ENCODE measurements at regions not wholly inside any gene's neighbourhood (a gene's known extent, or its start where the extent isn't known, plus 50 kb on each side); places are given as distances from the start of the nearest gene placed in this dataset.

DNA sequence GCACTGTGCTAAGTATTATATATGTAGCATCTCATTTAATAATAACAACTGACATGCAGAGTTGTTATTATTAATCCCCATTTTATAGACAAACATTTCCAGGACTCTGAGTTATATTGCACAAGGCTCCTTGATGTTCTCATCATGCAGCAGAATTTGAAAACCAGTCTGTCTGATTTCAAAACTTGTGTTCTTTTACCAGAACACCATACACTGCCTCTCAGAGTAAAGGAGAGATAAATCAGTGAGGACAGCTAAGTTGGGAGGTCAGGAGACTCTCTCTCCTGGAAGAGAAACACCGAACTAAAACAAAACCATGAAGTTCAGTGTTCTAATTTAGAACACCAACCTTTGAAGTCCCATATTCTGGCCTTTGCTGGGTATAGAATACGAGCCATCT, 92.7 kb upstream of the TNC start:
- no peak for DNase-seq

DNA sequence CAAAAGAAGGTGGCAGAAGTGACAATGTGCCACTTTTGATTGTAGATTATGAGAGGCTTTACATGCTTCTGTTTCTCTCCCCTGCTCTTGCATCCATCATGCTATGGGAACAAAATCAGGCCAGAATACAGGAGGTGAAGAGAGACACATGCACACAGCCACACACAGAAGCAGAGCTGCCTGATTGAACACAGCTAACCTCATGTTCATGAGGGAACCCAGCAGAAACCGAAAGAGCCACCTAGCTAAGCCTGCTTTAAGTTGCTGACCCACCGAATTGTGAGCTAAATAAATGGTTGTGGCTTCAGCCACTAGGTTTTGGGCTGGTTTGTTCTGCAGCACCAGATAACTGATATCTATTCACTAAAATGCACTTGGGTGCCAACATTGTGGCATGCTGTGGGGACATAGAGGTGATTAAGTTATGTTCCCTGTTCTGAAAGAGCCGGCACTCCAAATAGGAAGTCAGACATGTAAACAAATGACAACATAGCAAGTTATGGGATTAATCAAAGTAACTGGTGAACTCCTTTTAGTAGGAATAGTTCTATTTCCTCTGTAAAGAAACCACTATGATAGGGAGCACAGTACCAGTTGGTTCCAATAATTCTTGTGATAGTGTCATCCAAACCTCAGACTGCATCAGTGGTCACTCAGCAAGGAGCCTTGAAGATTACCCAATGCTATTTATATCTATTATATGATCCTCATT, 93.6 kb upstream of the TNC start:
- DNase-seq: no peak

DNA sequence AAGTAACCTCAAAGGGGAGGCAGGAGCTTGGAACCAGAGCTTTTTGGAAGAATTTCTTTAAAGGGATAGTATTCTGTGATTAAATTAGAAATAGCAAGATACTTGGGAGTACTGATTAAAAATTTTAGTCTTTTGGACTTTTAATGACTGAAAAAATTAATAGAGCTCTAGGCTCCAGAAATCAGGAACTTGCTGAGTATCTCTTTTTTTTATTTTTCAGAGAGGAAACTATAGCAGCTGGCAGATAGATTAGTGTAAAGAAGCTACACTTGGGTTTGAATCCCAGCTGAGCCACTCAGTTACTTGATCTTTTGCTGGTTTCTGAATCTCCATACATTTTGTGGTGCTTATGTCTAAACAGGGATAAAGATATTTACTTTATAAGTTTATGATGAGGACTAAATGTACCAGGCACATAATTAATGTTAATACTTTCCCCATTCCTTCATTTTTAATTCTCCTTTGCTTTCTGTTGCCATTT, 94.2 kb upstream of the TNC start:
- DNase-seq: no peak

DNA sequence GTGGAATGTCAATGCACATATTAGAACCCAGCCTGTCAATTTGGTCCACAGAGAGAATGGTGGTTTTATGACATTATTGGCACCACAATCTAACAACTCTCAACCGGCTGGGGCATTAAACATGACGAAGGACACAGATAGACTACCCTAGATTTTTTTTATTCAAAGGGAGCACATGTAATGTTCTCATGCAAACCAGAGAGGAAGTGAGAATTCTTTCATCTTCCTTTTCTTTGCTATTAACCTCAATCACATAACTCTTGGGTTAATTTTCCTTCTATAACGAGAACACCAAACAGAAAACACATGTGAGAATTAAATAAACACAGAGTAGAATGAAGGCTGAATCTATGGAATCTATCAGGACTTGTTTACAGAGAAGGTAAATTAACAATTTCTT, 94.9 kb upstream of the TNC start:
- no peak for DNase-seq

DNA sequence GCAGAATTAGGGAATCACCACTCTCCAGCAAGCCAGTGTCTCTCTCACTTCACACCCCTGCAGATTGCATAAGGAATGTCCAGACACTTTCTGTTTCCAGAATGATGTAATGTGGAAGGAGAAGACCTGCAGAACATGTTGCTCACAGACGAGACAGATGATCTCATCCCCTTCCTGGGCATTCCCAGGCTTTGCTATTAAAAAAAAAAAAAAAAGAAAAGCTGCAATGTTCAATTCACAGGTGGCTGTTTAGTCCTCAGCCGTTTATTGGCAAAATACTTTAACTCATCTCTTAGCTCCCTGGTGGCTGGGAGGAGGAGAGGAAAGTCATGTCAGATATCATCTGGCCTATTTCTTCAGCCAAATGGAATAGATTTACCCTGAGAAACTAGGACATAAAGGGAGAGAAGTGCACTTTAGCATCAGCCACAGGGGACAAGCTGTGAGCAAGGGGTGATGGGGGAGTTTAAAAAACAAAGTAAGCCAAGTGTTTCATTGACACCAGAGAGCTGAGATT, 95.9 kb upstream of the TNC start:
- no peak for DNase-seq

DNA sequence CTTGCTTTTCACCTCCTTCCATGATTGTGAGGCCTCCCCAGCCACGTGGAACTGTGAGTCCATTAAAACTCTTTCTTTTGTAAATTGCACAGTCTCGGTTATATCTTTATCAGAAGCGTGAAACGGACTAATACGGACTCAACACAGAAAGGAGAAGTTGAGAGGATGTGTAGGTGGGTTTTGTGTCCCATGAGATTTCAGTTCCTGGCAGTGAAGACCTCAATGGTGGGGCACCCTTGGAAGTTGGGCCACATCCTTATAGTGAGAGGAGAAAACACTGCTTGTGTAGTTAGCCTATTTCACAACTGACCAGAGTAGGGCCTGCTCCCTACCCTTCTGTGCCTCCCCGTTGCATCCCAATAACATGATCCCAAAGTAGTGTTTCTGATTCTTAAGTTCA, 98.9 kb upstream of the TNC start:
- no peak for DNase-seq

DNA sequence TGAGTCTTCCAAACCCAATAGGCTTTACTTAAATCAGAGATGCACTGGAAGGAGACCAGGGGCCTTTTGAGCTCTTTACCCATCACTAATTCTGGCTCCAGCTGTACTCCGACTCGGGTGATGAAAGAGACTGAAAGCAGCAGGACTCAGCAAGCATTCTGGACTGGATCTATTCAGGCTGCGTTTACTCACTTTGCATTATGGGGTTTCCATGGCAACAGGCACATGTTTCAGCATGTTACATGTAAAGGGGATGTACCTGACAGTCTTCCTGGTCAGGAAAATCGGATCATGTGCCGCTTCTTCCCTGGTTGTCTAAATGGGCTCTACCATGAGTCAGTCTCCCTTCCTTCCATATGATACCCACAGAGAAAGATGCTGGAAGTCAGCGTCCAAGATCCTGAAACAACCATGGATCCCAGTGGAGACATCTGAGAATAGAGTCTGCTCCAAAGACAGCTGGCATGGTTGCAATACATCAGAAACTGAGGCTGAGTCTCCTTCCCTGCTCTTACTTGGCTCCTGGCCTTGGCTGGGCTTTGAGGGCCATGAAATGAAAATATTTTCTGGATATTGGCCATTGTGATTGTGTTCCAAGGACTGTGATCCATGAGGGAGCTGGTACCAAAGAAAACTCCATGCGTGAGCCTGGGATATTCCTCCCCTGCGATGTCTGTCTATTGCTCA, 102.5 kb upstream of the TNC start:
- no peak for DNase-seq

DNA sequence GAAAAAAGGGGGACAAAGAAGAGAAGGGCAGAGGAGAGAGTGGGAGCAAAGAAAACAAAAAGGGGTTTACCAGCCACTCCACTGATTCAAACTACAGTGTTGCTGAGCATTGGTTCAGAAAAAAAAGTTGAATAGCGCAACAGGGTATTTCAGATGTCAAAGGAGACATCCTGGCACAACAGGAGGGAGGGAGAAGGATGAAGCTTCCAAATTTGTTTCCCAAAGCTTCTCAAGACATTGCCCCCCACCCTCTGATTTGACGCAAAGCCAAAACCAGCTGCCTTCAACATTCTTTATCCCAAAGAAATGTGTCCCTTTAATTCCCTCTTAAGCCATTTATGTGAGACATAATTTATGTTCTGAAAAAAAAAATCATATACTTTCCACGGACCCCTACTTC, 105.5 kb upstream of the TNC start:
- no peak for DNase-seq

DNA sequence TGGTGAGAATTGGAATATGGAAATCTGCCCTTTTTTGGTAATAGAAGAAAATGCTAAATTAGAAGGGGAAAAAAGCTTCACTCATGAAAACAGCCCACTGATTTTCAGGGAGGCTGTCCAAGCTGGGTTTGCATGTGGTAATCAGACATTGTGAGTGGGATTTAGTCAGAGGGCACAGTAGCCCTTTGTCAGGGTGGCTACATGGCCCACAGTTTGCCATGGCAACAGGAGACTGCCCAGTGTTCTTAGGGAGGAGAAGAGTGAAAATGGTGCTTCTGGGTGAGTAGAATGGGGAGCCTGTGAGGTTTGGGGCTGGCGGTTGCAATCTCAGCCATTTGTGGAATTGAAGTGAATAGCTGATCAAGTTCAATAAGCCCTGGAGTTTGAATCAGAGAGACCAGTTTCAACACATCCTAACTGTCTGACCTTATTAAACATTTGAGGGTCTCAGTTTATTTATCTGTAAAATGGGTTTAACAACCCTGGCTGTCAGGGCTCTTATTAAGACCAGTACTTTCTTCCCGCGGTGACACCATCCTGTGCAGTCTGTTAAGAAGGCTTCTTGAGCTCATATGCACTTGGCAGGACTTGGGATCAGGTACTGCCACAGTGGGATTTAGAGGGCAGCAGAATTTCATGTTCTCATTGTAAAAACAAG, 107.6 kb upstream of the TNC start:
- DNase-seq: no peak

DNA sequence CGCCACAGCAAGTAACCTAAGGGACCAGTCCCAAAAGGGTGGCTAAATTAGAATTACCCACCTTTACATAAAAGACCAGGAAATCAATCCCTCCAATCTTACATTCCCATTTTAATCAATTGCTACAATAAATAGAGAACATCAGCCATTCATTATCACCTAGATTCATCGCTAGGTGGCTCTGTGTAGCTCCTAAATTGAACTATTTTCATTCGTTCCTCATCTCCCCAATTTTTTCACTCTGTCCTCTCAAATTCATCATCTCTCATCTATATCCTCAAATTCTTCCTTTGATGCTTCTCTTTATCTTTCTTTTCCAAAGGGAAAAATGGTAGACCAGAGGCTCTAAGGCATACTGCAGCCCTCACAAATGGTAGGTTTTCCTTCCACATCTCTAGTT, 108.2 kb upstream of the TNC start:
- DNase-seq: no peak

DNA sequence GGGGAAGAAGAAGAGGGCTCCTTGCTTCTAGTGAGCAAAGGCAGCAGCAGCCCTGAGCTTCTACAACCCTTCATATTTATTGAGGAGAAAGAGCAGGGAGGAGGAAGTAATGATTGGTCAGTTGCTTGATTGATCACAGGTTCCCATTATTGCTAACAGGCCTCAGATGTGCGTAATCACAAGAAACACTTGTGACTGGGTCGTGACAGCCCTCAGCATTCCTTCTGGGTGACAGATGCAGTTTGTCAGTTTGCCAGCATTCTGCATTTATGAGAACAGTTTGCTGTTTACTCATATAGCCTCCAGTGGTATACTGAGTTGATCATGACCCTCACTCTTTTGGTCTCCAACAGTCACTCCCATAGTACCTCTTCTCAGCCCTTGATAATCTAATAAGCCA, 111.5 kb upstream of the TNC start:
- DNase-seq: no peak

DNA sequence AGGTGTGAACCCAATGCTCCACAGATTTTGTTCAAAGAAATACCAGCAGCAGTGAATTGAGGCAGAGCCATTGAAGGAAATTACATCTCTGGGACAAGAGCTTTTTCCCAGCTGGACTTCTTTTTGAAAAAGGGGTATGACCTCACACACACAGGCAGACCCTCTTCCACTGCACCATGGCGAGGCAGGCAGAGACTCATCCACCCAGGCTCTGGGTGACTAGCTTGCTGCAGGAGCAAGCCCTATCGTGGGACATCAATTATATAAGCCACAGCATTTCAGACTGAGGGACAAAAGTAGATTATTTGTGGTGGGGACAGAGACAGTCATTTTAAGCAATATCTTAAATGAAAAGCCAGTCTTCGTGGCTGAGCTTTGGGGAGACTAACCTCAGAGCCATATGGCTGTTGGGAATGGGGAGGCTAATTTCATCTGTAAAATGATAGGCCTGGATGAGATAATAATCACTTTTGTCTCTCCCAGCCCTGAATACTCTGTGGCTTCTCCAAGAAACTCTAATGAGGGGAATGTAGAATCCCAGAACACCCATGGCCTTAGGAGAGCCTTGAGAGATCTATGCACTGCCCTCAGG, 113.1 kb upstream of the TNC start:
- DNase-seq: no peak

DNA sequence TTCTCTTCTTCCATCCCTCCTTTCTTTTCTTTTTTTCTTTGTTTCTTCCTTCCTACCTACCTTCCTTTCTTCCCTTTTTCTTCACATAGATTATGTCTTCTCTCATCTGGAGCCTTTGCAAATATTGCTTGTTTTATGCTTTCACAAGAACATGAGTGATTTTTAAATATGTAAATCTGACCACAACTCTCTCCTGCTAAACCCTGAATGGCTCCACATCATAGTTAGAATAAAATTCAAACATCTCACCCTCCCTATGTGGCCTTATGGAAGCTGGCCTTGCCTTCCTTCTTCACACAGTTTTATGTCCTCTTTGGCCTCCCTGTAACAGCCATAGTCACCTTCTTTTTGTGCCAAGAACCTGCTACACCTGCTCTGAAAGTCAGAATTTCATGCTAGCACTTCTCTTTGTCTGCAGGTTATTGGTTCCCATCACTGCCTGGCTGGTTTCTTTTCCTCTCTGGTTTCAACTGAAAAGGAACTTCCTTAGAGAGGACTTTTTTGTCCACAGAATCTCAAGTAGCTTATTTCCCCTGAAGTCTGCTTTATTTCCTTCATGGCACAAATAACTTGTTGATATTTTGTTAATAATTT, 114.3 kb upstream of the TNC start:
- DNase-seq: no peak

DNA sequence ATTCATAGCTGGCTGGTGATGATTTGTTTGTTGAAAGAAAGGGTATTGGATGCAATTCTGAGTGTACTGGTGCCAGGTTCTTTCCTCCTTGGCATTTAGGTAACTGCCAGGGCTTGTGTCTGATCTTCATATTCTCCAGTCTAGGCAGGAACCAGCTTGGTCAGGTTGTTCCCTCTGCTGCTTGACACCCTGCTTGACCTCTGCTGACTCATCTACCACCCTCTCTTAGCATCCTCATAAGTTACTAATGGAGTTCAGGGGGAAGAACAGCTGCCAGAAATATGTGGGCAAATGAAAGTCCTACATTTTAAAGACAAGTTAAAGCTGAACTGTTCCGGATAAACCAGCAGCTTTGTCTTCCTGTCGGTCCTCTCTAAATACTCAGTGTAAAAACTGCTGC, 116.1 kb upstream of the TNC start:
- no peak for DNase-seq

DNA sequence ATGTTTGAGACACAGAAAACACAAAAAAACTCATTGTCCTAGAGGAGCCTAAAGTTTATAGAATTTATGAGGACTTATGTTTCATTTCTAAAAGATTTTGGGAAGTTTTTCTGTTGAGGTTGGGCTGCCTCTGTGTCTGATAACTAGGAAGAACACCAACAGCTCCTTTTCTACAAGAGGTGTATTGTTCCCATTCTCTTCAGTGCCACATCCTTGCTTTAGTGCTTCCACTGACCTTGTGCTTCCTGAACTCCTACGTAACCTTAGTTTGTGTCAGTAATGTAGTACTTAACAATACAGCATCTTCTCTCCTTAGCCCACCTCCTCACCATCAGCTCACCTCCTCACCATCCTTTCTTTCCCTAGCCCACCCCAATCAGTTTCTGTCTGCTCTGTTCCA, 117.3 kb upstream of the TNC start:
- no peak for DNase-seq

DNA sequence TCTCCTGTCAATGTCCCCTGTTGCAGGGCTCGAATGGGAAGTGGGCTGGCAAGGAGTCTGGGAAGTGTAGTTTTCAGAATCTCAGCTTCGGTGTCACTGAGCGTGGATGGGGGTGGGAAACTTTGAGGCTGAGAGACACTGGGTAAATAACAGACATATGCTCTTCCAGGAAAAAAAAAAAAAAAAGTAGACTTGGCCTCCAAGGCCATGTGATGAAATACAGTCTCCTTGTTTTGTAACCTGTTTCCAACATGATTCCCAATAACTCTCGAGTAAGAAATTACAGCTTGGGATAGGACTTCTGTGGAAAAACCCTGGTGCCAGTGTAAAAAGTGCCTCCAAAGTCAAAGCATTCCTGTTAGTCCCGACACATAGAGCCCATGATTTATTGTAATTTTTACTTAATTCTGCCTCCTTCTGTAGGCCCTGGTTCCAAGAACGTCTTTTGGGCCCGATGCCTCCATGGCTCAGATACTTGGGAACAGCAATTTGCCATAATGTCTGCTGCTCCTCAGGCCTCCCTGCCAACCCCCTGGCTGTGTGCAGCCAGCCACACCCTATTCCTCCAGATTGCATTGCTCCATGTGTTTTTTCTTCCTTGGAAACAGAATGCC, 119.5 kb upstream of the TNC start:
- no peak for DNase-seq

DNA sequence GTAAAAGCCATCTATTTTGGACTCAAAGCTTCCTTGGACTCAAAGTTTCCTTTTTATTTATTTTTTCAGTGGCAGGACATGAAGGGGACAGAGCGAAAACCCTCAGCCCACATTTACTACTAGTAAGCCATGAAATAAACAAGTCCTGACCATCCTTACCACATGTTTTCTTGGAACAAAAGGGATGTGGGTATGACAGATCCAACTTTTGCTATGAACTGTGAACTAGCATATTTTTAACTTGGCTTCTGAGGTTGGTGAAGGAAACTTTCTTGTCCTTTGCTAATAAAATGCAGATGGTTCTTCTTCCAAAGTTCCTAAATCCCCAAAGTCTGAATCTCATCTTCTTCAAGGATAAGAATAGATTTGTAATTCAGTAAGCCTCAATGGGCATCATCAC, 122.7 kb upstream of the TNC start:
- no peak for DNase-seq

DNA sequence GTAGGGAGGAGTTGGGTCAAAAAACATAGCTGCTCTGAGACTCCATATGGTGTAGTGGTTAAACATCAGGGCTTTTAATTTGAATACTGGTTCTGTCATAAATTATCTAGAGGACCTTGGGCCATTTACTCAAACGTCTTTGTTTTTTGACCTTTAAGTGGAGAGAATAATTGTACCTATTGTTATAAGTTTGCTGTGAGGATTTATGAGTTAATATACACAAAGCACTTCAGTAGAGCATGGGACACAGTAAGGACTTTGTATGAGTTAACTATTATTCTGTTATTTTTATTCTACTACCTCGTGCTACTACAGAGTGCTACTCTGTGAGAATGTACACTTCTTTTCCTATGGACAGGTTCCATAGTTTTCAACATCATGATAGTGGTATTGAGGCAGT, 123.7 kb upstream of the TNC start:
- DNase-seq: no peak

DNA sequence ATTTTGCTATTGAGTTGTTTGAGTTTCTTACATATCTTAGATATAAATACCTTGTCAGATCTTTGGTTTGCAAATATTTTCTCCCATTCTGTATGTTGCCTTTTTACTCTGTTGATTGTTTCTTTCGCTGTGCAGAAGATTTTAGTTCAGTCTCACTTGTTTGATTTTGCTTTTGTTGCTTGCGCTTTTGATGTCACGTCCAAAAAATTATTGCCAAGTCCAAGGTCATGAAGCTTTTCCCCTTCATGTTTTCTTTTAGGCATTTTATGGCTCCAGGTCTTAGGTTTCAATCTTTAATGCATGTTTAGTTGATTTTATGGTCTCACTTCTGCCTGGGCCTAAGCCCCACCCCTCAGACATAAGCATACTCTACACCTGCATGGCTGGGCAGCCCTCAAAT, 131.5 kb upstream of the TNC start:
- DNase-seq: no peak

DNA sequence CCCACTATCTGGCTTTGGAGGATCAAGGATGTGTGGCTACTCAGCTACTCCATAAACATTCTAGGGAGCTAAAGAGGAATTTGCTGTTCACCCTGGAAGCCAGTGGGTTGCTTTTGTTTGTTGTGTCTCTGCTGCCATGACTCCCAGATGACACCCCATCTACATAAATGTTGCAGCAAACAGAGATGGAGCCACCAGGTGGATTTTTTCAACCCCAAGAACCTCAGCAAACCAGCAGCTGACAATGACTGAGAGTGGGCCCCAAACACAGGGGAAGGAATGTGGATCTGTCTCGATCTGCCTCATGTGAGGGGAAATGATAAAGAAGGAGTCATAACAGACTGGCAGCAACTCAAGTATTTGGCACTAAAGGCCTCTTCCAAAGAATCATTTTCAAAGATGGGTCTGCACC, 132.7 kb upstream of the TNC start:
- DNase-seq: no peak

DNA sequence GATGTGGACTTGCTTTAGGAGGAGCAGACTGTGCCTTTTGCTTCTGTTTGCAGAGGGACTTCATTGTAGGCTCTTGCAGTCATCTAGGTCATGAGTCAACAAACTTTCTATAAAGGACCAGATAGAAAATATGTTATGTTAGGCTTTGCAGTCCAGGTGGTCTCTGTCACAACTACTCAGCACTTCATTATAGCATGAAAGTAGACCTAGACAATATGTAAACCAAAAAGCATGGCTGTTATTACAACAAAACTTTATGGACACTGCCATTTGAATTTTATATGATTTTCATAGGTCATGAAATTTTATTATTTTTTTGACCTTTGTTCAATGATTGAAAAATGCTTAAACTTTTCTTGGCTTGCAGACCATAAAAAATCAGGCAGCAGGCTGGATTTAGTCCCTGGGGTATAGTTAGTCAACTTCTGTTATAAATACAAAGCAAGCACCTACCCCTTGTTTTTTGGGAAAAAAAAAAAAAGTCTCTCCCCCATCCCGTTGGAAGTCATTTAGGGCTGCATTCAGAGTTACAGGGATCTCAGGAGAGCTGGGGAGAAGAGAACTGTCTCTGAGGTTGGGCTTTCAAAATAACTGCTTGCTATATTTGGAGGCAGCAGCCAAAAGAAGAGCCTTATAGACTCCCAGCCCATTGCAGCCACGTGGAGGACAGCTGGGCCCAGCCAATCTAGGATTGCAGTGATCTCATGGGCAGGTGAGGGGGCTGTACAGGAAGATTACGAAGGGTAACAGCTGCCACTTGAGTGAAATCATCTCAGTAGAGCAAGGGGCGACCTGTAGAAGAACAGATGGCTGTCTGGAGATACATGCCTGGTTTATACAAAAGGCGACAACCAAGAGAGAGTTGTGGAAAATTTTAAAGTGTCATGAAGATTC, 136.6 kb upstream of the TNC start:
- no peak for DNase-seq

DNA sequence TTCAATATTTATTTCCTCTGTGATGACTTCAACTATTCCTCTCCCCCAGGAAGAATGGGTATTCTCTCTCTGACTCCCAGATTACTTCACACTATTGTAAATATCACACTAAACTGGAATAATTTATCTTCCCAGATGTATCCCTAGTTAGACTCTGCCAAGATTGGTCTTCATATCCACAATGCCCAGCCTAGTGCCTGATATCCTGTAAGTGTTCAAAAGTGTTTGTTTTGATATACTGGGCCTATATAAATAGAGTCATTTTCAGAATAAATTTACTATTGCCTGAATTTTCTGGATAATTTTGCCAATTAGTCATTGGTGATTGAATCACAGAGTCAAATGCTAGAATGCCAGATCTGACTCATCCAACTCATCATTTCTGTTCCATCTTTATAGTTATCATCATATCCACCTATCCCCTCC, 143.7 kb upstream of the TNC start:
- DNase-seq: no peak
